Hippocampal formation (tissue), 2 donors: ENCODE measurements at regions not wholly inside any gene's neighbourhood (a gene's known extent, or its start where the extent isn't known, plus 50 kb on each side); places are given as distances from the start of the nearest gene placed in this dataset.

ENCODE experiments used
- DNase-seq, 2 donors: peaks; one replicate each; lab custom pipeline; 2025; lab: John Stamatoyannopoulos, UW

- DNase-seq: no peak
Measured at GRCh38 chr2:177119099-177119498, 93.5 kb upstream of the HNRNPA3 start.

DNA sequence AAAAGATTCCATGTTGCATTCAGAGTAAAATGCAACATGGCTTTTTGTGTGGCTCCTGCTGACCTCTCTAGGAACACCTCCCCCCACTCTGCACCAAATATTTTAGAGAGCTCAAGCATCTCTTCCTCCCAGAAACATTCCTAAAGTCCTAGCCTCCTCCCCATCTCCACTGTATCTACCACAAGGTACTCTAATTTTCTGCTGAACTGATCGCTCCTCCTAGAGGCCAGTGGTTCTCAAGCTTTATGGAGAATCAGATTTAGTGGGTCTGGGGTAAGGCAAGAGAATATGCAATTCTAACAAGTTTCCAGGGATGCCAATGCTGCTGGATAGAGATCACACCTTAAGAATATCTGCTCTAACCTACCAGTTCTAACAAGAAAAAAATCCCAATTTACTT lies 89.5 kb upstream of the HNRNPA3 start:
- no peak for DNase-seq

GRCh38 chr2:177124371-177124770 lies 88.2 kb upstream of the HNRNPA3 start:
- DNase-seq: no peak

GRCh38 chr2:177127821-177128220 lies 84.8 kb upstream of the HNRNPA3 start:
- no peak for DNase-seq

DNA sequence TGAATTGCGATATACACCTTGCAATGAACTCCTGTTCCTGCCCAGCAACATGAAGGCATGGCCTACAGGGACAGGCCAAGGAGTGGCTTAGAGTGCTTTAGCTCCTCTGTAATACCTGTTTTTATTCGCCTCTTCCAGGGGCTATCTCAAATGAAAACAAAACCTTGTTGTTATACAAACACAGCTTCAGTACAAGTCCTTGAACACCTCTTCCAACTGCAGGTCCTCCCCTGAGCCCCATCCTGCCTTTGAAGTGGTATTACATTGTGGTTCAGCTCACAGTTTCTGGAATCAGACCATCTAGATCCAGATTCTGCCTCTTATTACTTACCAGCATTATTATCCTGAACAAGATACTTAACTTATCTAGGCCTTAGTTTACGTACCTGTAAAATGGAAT lies 83.0 kb upstream of the HNRNPA3 start:
- DNase-seq: no peak

DNA sequence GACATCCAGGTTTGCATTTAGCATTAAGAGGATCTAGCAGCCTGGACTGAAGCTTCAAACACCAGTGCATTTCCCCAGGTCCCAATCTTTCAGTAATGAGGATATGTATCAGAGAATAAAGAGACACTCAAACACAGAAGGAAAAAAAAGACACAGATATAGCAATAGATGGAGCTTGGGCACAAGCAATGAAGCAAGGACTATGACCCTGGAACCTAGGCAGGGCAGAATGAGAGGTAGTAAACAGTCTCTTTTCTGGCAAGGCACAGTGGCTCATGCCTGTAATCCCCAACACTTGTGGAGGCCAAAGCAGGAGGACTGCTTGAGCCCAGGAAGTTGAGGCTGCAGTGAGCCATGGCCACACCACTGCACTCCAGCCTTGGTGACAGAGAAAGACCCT lies 80.7 kb upstream of the HNRNPA3 start:
- DNase-seq: no peak

DNA sequence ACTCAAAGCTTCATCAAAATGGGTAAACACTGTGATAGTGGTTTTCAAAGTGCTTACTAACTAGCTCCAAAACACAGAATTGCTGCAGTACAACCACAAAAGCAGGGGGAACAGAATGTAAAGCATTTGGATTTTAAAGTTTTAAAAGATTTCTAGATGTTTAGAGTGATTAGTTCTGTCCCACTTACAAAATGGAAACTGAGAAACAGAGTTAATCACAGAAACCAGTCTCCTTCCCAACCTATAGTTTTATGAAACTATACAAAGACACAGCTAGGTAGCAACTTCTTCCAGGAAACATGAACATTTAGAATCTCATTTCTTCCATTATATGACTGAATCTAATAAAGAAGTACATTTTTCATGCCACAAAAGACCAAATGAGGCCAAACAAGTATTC lies 73.8 kb upstream of the HNRNPA3 start:
- DNase-seq: no peak

DNA sequence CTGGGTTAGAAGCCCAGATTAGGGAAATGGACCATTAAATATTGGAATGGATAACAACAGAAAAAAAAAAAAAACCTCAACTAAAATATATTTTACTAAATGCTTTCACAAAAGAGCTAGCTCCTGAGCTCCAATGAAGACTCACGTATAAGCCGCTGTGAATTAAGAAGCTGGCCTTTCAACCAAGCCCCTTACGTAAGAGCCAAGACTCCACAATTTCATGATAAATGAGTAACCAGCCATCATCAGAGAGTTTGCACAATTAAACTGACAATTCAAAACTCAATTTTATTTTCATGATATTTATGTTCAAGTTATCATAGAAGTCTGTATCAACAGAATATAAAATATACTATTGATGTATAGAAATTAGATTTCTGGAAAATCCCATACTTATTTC lies 70.7 kb upstream of the HNRNPA3 start:
- DNase-seq: no peak

DNA sequence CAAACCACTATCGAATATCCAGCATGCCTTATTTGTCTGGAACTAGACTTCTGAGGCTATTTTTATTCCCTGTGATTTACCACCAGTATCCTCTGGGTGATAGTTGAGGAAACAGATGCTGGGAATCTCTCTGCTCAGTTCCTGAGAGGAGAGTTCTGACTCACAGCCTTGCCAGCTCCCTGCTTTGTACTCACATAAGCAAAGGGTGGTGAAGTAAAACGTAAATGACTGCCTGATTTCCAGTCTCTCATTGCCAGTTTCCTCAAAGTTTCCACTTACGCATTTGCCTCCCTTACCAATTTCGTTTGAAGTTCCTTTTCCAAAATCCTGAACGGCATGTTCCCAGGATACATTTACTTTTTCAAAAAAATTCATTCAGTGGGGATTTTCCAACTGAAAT lies 69.2 kb upstream of the HNRNPA3 start:
- no peak for DNase-seq

DNA sequence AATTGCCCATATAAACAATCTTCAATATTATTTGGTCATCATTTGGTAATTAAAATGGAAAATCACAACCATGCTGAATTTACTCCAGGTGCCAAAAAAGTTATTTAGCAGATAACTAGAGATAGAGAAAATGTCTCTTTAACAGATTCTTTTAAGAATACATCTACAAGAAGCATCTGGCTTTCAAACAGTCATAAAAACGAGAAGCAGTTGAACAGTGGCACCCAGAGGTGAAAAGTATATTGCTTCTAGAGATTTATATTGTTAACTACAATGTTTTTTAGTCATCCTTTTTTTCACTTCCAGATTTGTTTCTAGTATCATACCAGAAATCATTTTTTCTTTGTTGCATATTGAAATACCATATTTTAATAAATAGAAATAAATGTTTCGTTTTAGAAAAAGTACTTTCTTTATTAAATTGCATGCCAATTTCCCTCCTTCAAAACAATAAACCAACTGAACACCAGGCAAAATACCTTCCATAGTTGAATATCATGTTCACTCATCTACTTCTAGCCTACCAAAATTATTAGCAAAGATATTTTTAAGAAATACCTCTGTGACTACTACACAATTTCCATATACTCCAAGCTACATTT lies 65.4 kb upstream of the HNRNPA3 start:
- DNase-seq: peak in 1 of 2 donors; percentile 65

- no peak for DNase-seq
Measured at GRCh38 chr2:177147834-177148445, 64.7 kb upstream of the HNRNPA3 start.

DNA sequence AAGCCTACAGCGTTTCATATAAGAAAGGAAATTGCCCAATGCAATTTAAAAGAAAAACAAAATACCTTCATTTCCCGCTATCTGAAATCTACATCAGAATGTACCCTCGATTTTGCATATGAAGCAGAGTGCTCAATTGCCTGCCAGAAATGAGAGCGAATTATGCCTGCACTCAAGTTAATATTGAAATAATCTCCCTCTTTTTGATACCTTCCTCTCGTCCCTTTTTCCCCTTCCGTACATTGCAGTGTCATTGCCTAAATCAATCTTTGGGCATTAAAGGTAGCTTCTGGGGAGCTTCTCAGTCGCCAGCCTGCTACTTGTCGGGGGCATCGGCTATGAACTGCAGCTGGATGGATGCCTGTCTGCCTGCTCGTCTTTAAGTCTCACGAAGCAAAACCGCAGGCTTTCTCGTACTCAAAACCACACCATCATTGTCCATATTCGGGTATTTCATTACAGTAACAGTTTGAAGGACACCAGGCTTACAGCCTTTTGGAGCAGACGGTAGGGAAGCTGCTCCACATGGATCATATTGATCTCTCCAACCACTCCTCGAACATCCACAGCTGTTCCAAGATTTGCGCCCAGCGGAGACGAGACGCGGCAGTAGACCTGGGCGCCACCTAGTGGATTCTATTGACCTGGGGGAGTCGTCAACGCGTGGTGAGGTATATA lies 64.0 kb upstream of the HNRNPA3 start:
- peak; percentile 40 to 66 for DNase-seq

- no peak for DNase-seq
Measured at GRCh38 chr2:177149155-177149503, 63.5 kb upstream of the HNRNPA3 start.

- DNase-seq: no peak
Measured at GRCh38 chr2:177153805-177154204, 58.8 kb upstream of the HNRNPA3 start.

- DNase-seq: no peak
Measured at GRCh38 chr2:177154809-177155208, 57.8 kb upstream of the HNRNPA3 start.

DNA sequence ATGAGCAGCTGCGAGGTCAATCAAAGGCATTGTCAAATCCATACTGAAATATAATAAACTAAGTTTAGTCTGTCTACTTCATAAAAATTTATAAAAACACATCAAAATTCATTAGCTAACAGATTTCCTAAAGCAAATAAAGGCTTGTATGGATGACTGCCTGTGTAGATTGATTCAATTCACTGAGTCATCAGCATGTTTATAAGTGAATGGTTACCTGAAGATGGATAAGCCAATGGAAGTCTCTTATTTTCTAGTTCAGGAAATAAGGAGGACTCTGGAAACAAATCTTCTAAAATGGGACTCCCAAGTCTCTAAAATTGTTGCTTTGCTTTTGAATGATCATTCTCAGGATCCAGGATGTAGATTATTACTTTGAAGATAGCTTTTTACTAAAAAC lies 57.0 kb upstream of the HNRNPA3 start:
- no peak for DNase-seq

GRCh38 chr2:177161741-177162460 lies 50.7 kb upstream of the HNRNPA3 start:
- DNase-seq: no peak
